CD1c-positive myeloid dendritic cell (primary cell): ENCODE measurements at regions not wholly inside any gene's neighbourhood (a gene's known extent, or its start where the extent isn't known, plus 50 kb on each side); places are given as distances from the start of the nearest gene placed in this dataset.

Source experiments
- DNase-seq: peaks from one replicate; pipeline ENCODE4 v3.0.0-alpha.2; 2016; ENCODE audit errors: extremely low spot score

DNA sequence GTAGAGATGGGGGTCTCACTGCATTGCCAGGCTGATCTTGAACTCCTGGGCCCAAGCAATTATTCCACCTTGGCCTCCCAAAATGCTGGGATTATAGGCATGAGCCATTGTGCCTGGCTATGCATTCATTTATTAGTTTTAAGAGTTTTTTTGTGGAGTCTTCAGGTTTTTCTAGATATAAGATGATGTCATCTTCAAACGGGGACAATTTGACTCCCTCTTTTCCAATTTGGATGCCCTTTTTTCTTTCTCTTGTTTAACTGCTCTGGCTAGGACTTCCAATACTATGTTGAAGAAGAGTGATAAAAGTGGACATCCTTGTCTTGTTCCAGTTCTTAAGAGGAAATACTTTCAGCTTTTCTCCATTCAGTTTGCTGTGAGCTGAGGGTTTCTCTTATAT, 113.7 kb upstream of the PARD3B start:
- DNase-seq: no peak

GRCh38 chr2:204432196-204432595, 113.1 kb upstream of the PARD3B start:
- no peak for DNase-seq

GRCh38 chr2:204434660-204435462, 110.4 kb upstream of the PARD3B start:
- no peak for DNase-seq

GRCh38 chr2:204436230-204436629, 109.0 kb upstream of the PARD3B start:
- DNase-seq: no peak

- DNase-seq: no peak
Measured at GRCh38 chr2:204437408-204437807, 107.9 kb upstream of the PARD3B start.

- DNase-seq: no peak
Measured at GRCh38 chr2:204437815-204438756, 107.2 kb upstream of the PARD3B start.

DNA sequence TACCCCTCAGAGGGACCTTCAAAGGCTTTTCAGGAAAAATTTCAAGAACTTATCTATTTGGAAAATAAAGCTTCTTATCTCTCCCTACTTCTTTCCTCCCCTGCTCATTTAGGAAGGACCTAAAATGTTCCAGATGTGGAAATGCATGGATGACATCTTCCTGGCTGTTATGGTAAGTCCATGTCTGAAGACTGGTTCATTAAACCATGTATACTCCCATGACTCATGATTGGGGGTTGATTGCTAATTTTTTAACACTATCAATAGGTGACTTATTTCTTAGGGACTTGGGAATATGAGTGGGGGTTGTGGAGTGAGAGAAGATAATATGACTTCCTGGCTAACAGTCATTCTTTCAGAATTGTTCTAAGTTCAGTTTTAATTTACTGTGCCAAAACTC, 104.0 kb upstream of the PARD3B start:
- no peak for DNase-seq

DNA sequence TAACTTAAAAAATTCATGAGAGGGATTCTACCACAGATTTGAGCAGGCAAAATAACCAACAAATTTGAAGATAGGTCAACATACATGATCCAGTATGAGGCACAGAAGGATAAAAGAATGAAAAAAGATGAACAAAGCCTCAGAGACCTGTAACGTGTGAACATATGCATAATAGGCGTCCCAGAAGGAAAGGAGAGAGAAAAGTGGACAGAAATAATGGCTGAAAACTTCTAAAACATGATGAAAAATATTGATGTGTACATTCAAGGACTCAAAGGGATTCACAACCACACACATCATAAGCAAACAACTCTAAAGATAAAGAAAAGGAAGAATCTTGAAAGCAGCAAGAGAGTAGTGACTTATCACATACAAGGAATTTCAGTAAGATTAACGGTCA, 100.1 kb upstream of the PARD3B start:
- no peak for DNase-seq

DNA sequence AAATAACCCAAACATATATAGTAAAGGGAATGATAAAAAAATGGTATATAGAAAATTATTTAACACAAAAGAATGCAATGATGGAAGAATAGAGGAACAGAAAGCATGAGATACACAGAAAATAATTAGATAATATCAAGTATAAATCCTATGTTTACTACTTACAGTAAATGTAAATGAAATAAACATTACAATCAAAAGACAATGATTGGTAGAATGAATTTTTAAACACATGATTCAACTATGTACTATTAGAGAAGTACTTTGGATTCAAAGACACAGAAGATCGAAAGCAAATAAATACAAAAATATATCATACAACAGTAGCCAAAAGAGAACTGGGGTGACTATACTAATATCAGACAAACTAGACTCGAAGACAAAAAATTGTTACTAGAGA, 97.6 kb upstream of the PARD3B start:
- DNase-seq: no peak

DNA sequence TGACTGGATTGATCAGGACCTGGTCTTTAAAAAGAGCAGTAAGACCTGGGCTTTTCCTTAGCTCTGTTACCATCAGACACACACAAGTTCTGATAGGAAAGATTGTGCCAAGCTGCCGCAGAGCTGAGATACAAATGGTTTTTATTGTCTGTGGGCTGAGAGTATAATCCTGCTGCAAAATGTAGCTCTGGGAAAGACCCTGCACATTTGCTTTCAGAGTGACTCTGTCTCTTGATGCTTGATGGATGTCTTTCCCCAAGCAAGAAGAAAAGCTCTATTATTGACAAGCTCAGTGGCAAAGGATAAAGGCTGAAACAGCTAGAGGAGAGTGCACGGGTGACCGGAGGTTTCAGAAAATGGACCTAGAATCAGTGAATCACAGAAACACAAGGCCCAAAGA, 95.3 kb upstream of the PARD3B start:
- no peak for DNase-seq

DNA sequence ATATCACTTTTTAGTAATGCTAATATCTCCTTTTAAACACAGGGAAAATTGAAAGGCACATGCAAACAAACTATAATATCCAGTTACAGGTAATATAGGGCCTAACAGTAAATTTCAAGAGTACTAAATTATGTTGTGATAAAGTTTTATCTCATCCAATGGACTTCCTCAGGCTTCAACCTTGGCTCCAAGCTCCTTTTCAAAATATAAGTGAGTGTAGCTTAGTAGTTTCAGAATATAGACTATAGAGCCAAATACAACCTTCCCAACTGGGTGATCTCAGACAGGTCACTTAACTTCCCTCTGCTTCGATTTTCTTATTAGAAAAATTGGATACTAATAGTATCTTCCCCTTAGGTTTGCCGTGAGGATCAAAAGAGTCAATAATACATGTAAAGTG, 93.5 kb upstream of the PARD3B start:
- DNase-seq: no peak

- DNase-seq: no peak
Measured at GRCh38 chr2:204452464-204453023, 92.7 kb upstream of the PARD3B start.

GRCh38 chr2:204453730-204454167, 91.5 kb upstream of the PARD3B start:
- DNase-seq: no peak

DNA sequence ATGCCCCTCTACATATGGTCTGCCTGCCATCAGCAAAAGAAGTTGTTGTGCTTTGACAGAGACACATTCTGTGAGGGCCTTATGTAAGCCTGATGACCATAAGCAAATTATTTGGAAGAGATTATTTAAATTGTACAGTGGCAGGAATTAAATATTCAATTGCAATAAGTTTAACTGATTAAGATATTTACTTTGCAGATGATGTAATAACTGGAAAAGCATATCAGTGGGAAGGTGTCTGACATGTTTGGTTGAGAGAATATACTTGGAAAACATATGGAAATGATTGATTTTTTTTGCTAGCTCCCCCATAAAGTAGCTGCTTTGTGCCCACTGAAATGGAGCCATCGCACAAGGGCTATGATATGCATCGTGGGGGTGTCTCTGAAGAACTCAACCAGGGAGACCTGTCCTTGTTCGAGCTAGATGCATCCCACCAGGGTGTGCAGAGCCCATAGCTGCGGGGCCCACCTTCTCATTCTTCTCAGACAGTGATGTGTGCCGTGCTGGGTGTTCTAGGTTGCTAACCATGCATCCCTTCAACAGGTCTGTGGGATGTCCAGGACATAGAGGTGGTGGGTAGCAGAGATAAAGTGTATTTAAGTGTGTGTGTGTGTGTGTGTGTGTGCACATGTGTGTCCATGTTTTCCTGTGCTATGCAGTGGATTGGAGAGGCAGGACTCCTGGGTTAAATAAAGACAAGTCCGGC, 90.4 kb upstream of the PARD3B start:
- no peak for DNase-seq

DNA sequence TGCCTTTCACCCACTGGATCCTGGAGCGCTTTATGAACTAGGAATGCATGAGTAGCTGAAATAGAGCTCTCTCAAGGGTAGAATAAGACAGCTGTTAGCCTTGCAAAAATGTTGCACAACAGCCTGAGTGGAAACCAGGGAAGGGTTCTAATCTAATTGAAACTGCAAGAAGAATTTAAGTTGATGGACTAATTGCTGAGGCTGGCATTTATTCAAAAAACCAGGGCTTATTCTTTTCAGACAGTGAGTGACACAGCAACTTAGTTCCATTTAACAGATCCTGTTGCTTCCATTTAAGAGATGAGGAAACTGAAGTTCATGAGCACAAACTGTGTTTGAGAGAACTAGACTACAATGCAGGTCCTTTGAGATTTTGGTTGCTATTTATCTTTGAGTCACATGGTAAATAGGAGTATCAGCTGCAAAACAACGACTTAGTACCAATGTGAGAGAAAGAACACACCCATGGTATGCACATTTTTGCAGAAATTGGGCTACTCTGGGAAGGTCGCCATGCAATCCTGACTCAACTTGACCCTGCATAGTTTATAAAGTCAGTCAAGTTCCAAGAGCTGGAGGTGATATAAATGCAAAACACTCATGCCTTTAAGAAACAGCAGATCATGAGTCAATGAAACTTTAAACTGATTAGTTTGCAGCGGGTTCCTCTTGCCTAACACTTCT, 76.4 kb upstream of the PARD3B start:
- no peak for DNase-seq

DNA sequence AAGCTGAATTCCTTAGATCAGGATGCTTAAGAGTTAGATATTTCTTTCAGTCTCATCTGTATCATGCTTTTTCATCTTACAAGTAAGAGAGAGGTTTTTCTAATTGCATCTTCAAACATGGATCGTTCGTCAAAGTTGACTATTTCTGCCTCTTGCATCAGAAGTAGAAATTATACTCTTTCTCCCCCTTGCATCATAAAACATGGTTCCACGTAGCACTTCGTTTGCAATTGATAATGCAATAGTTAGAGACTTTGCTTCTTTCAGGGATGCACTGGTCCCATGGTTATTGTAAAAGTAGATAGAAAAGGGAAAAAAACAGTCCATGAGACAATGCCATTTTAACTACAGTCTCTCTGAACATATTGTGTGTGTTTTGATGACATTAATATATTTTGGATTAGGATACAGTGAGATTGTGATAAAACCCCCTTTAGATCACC, 75.1 kb upstream of the PARD3B start:
- no peak for DNase-seq

GRCh38 chr2:204470621-204471196, 74.6 kb upstream of the PARD3B start:
- no peak for DNase-seq

DNA sequence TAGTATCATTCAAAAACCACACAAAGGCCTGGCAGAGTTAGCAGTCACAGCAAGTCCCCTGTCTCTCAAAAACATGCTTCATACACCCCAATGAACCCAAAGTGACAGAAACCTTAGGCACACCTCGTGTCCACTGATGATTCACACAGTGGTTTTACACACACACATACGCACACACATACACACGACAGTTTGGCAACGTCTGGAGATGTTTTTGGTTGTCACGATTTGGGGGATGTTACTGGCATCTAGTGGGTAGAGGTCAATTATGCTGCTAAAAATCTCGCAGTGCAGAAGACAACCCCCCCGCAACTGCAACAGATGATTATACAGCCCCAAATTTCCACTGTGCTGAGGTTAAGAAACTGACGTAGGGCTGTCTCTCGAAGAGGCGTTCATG, 72.9 kb upstream of the PARD3B start:
- DNase-seq: no peak

- no peak for DNase-seq
Measured at GRCh38 chr2:204473224-204473623, 72.1 kb upstream of the PARD3B start.

DNA sequence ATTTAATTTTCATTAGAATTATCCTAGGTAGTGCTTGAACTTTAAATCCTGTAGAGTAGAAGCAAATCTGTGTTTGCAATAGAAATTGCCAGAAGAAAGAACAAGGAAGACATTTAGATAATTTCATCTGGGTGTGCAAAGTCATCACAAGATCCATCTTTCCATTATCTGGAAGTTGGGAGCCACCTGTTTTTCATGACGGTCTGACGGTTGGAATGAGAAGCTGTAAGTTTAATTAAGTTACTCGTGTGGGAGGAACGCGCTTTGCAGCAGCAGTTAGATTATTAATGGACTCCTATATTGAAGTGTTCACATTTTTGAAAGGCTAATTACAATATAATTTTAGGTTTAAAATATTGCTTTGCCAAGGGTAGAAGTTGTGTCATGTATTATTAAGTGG, 69.9 kb upstream of the PARD3B start:
- no peak for DNase-seq
